ENCODE measurements at regions not wholly inside any gene's neighbourhood (a gene's known extent, or its start where the extent isn't known, plus 50 kb on each side); places are given as distances from the start of the nearest gene placed in this dataset.

DNA sequence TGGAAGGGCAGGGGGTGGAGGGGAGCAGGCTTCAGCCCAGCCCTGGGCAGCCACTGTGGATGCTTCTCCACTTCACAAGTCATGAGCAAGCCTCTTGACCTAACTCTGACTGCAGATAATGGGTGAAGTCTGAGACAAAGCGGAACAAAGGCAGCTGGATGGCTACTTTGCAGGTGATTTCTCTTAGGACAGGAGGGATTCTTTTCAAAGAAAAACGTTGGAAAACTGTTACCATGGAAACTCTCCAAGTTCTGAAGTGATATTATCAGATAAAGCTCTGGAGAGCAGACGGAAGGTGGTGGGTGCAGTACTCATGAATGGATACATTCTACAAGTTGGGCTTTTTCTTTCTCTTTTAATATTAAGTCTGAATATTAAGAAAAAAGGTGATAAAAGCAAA is 254.2 kb upstream of the SLCO3A1 start:
- DNase-seq (ENCODE audit: insufficient read length, low spot score): no peak

DNA sequence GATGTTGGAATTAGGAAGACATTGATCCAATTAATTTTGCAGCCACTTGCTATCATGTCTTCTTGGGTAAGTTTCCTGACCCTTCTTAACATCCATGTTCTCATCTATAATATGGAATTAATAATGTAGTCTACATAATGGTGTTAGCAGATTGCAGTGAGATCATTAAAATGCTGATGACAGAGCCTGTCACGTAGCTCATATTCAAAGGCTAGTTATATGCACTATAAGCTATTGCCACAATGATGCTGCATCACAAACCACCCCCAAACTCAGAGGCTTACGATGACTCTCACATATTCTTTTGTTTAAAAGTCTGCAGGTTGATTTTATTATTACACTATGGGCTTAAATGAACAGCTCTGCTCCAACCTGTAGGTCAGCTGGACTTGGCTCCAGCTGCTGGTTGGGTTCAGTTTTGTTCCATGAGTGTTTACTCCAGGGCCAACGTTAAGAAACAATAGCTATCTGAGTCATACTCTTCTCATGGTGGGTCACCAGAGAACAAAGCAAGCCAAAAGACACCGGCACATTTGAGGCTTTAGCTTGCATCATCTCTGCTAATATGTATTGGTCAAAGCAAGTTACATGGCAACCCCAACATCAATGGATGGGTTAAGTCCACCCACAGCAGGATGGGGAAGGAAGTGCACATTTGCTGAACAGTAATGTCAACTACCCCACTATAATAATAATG is 250.0 kb upstream of the SLCO3A1 start:
- DNase-seq (ENCODE audit: insufficient read length, low spot score): no peak
- no peak for FAIRE-seq

More for the DNA sequence above, 254.2 kb upstream of the SLCO3A1 start:
- no peak for FAIRE-seq

DNA sequence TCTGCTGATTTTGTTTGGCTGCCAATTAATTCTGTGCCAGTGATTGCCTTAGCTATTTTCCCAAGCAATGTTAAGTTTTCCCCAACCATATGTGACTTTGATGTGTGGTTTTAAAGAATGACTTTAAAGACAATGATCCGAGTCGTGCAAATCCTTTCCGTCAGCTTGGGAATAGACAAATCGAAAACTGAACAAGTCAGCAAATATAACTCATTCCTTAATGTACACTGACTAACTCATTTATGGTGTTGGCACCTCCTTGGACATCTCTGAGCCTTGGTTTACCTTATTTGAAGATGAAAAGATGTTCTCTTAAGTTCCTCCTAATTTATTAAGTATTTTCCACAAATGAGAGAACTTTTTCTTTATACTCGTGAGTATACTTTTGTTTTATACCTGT is 249.4 kb upstream of the SLCO3A1 start:
- DNase-seq (ENCODE audit: insufficient read length, low spot score) (no peak), FAIRE-seq (no peak)

DNA sequence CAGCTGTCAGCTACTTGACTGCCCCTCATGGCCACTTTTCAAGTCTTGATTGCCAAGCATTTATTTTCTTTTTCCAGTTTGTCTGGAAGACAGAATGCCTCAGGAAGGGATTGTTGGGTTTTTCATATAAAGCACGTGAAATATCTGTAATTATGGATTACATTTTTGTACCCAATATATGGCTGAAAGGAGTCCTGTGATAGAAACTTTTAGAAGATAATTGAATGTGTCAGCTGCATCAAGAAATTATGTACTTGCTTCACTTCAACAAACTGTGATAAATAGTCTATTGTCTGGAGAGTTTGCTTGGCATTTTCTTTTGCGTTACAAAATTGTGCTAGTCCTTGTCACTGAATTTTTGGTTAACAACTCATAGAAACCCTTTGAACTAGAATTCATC is 247.9 kb upstream of the SLCO3A1 start:
- no peak for FAIRE-seq
- no peak for DNase-seq (ENCODE audit: insufficient read length, low spot score)

- no peak for DNase-seq (ENCODE audit: insufficient read length, low spot score)
- FAIRE-seq: no peak
Measured at GRCh38 chr15:91609231-91609630, 244.3 kb upstream of the SLCO3A1 start.

GRCh38 chr15:91609966-91610365 is 243.5 kb upstream of the SLCO3A1 start:
- DNase-seq (ENCODE audit: insufficient read length, low spot score) (no peak), FAIRE-seq (no peak)

- no peak for FAIRE-seq
- DNase-seq (ENCODE audit: insufficient read length, low spot score): no peak
Measured at GRCh38 chr15:91611561-91612323, 241.8 kb upstream of the SLCO3A1 start.

DNA sequence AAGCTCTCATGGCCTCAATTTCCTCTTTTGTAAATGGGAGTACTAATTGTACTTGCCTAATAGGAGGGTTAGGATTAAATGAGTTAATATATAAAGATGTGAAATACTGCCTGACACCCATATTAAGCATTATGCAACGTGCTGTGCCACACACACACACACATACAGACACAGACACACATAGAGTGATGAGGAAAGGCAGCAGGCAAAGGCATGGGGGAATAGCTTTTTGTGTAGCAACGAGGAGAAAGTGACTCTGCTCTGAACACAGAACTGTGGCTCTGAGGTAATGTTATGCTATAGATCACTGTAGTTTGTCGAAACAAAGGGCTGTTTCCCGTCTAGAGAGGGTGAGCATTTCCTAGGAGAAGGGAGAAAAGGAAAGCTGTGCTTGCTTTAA is 233.3 kb upstream of the SLCO3A1 start:
- FAIRE-seq (no peak), DNase-seq (ENCODE audit: insufficient read length, low spot score) (no peak)

- DNase-seq (ENCODE audit: insufficient read length, low spot score): no peak
- FAIRE-seq: no peak
Measured at GRCh38 chr15:91622235-91622634, 231.3 kb upstream of the SLCO3A1 start.

- DNase-seq (ENCODE audit: insufficient read length, low spot score) (no peak), FAIRE-seq (no peak)
Measured at GRCh38 chr15:91622711-91623342, 230.7 kb upstream of the SLCO3A1 start.

DNA sequence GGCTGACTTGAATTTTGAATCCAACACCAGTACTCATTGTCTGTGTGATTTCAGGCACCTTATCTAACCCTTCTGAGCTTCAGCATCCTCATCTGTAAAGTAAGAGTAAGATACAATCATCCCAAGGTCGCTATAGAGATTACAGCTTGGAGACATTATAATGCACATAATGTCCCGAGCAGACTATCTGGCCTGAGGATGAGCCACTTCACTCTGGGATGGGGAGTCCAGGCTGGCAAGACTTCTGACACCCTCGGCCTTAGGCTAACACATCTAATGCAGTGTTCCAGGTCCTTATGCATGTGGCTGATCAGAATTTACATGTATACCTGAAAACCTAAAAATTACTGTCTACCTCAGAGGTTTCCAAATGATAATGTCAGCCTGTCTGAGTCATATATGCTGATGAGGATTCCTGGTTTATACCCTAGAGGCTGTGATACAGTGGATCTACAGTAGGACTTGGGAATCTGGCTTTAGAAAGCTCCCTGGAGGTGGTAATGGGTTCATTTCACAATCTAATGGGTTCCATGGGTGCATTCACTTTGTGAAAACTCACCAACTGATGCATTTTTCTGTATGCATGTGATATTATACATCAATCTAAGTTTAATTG is 229.0 kb upstream of the SLCO3A1 start:
- no peak for FAIRE-seq
- no peak for DNase-seq (ENCODE audit: insufficient read length, low spot score)

DNA sequence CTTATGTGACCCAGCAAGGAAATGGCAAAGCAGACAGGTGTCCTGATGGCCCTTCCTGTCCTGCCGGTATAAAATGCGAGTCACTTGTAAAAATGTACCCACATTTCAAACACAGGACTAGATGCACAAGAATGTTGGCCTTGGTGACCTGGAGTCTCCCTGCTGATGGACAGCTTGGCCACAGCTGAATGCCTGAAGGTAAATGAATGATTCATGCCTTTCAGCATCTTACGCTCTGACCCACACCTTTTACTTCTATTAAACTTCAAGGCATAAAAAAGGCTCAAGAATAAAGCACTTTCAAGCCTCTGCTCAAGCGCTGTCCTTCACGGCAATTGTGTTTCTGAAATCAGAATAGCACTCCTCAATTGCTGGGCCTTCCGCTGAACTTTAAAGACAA is 228.0 kb upstream of the SLCO3A1 start:
- DNase-seq (ENCODE audit: insufficient read length, low spot score) (no peak), FAIRE-seq (no peak)

- FAIRE-seq: no peak
- no peak for DNase-seq (ENCODE audit: insufficient read length, low spot score)
Measured at GRCh38 chr15:91627473-91628278, 225.8 kb upstream of the SLCO3A1 start.

- FAIRE-seq: no peak
- no peak for DNase-seq (ENCODE audit: insufficient read length, low spot score)
Measured at GRCh38 chr15:91630090-91630489, 223.4 kb upstream of the SLCO3A1 start.

- FAIRE-seq (no peak), DNase-seq (ENCODE audit: insufficient read length, low spot score) (no peak)
Measured at GRCh38 chr15:91632176-91632575, 221.3 kb upstream of the SLCO3A1 start.

DNA sequence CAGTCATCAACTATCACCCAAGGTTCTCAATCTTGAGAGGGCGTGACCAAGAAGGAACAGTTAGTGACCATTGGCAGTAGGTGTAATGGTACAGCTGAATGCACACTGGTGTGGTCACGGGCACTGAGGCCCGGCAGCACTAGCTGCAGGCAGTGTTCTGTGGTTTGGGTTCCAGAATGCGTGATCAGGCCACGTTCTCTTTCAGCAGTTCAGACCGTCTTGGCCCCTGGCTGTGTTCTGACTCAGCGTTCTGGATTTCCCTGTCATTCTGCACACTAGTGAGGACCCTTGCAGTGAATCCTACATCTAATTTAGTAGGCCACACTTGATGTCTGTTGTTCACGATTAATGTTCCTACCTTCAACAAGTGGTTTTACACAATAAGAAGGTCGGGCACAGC is 220.5 kb upstream of the SLCO3A1 start:
- FAIRE-seq (no peak), DNase-seq (ENCODE audit: insufficient read length, low spot score) (no peak)

GRCh38 chr15:91634179-91634578 is 219.3 kb upstream of the SLCO3A1 start:
- no peak for FAIRE-seq

GRCh38 chr15:91635080-91635479 is 218.4 kb upstream of the SLCO3A1 start:
- FAIRE-seq (no peak), DNase-seq (ENCODE audit: insufficient read length, low spot score) (no peak)

More at GRCh38 chr15:91634179-91634578, 219.3 kb upstream of the SLCO3A1 start:
- no peak for DNase-seq (ENCODE audit: insufficient read length, low spot score)

DNA sequence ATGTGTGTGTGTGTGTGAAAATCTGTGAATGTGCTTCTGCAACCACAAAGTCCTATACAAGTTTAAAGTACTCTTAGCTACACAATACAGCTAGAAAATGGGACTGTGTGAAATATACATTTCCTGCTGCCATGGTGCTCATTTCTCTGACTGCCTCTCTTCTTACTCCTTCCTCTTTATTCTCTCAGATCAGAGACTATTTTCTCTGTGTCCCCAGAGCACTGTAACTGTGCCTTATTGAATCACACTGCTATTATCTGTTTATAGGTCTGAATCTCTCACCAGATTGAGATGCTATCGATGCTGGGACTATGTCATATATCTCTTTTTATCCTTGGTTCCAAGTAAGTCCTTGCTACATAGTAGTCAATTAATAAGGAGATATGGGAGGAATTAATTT is 217.9 kb upstream of the SLCO3A1 start:
- DNase-seq (ENCODE audit: insufficient read length, low spot score) (no peak), FAIRE-seq (no peak)

DNA sequence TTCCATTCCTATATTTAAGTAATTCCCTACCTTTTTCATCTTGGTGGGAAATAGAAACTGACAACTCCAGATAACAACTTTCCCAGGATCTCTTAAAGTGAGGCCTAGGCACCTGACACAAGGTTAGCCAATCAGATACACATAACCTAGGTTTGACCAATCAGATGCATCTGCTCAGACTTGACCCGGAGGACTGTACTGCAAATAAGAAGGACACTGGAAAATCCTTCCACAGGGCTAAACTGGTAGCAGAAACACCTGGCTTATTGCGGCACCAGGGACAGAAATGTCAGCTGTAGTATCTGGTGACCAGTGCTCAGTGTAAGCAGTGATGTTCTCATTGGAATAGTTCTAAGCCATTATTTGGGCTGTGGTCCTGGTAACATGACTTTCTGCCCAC is 204.5 kb upstream of the SLCO3A1 start:
- no peak for FAIRE-seq

More for the DNA sequence above, 204.5 kb upstream of the SLCO3A1 start:
- no peak for DNase-seq (ENCODE audit: insufficient read length, low spot score)
